ENCODE measurements at regions not wholly inside any gene's neighbourhood (a gene's known extent, or its start where the extent isn't known, plus 50 kb on each side); places are given as distances from the start of the nearest gene placed in this dataset.

DNA sequence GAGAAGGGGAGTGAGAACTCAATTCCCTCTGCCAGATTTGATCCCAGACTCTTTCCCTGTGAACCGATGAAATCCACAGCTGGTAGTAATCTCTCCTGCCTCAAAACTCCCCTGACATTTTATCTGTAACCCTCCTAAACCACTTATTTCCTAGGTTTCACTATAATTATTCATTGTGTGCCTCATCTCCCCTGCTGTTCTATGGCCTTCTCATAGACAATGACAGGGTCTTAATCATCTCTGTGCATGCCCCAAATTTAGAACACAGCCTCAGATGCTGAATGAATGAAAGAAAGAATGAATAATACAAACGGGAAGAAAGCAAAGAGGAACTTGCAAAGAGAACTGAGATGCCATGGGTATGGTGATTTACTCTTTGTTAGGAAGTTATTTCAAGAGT, 451.1 kb downstream of the HS3ST3B1 start:
- no peak overlapping the region for H3K9ac ChIP-seq (ENCODE audit: extremely low read depth, low read length, poor library complexity, severe bottlenecking)
- no peaks in the 10 kb centered on the region for H3K4me1 ChIP-seq (ENCODE audit: control insufficient read depth, insufficient read depth, low read length)
- Mint-ChIP-seq H3K4me3 (no peak overlapping the region), H3K27ac (no peak overlapping the region), H3K4me1 (peaks cover 5% of the 10 kb centered on the region), H3K36me3 (ENCODE audit: low read depth) (no peaks in the 10 kb centered on the region), H3K9me3 (peaks cover 6% of the 10 kb centered on the region), H3K27me3 (ENCODE audit: insufficient read depth) (peaks cover 4% of the 10 kb centered on the region)
- H3K36me3 ChIP-seq (ENCODE audit: control insufficient read depth, insufficient read depth, low read length), result no peaks in the 10 kb centered on the region
- no peak for DNase-seq
- no peaks in the 10 kb centered on the region for H3K9me3 ChIP-seq (ENCODE audit: control insufficient read depth, low read length)
- no peak overlapping the region for H3K27ac ChIP-seq (ENCODE audit: low read depth, low read length)
- no peak overlapping the region for H3K4me3 ChIP-seq (ENCODE audit: low read length)
- TF ChIP-seq, protein P1, sequence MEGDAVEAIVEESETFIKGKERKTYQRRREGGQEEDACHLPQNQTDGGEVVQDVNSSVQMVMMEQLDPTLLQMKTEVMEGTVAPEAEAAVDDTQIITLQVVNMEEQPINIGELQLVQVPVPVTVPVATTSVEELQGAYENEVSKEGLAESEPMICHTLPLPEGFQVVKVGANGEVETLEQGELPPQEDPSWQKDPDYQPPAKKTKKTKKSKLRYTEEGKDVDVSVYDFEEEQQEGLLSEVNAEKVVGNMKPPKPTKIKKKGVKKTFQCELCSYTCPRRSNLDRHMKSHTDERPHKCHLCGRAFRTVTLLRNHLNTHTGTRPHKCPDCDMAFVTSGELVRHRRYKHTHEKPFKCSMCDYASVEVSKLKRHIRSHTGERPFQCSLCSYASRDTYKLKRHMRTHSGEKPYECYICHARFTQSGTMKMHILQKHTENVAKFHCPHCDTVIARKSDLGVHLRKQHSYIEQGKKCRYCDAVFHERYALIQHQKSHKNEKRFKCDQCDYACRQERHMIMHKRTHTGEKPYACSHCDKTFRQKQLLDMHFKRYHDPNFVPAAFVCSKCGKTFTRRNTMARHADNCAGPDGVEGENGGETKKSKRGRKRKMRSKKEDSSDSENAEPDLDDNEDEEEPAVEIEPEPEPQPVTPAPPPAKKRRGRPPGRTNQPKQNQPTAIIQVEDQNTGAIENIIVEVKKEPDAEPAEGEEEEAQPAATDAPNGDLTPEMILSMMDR (conservative IDR thresholded peaks at IDR 0.05), result no peak
- H3K27me3 ChIP-seq (ENCODE audit: control insufficient read depth, insufficient read depth, low read length, poor library complexity, severe bottlenecking), result no peaks in the 10 kb centered on the region
- WGBS, 2 experiments (ENCODE audit: insufficient coverage in 1 of 2, insufficient read length in 1 of 2), result 89 to 92% methylated on average over 1 to 2 of the region's 2 CpGs

- no peak for DNase-seq
- no peaks in the 10 kb centered on the region for H3K4me1 ChIP-seq (ENCODE audit: control insufficient read depth, insufficient read depth, low read length)
- 93 to 100% methylated on average over 1 to 5 of the region's 5 CpGs for whole genome bisulfite sequencing, 2 experiments (ENCODE audit: insufficient coverage in 1 of 2, insufficient read length in 1 of 2)
- no peak overlapping the region for H3K27ac ChIP-seq (ENCODE audit: low read depth, low read length)
- no peak overlapping the region for H3K9ac ChIP-seq (ENCODE audit: extremely low read depth, low read length, poor library complexity, severe bottlenecking)
- no peak overlapping the region for H3K4me3 ChIP-seq (ENCODE audit: low read length)
- no peaks in the 10 kb centered on the region for H3K36me3 ChIP-seq (ENCODE audit: control insufficient read depth, insufficient read depth, low read length)
- peaks cover 5% of the 10 kb centered on the region for H3K4me1 Mint-ChIP-seq
- H3K4me3 Mint-ChIP-seq, result no peak overlapping the region
- H3K9me3 Mint-ChIP-seq, result peaks cover 6% of the 10 kb centered on the region
- TF ChIP-seq, protein P1 (conservative IDR thresholded peaks at IDR 0.05), result no peak
- no peaks in the 10 kb centered on the region for H3K27me3 ChIP-seq (ENCODE audit: control insufficient read depth, insufficient read depth, low read length, poor library complexity, severe bottlenecking)
- H3K9me3 ChIP-seq (ENCODE audit: control insufficient read depth, low read length), result no peaks in the 10 kb centered on the region
- H3K27ac Mint-ChIP-seq, result no peak overlapping the region
- no peaks in the 10 kb centered on the region for H3K36me3 Mint-ChIP-seq (ENCODE audit: low read depth)
- peaks cover 4% of the 10 kb centered on the region for H3K27me3 Mint-ChIP-seq (ENCODE audit: insufficient read depth)
These were observed 450.0 kb downstream of the HS3ST3B1 start for GRCh38 chr17:14750866-14751265.

GRCh38 chr17:14749269-14749668, 448.4 kb downstream of the HS3ST3B1 start:
- Histone ChIP-seq H3K36me3 (ENCODE audit: control insufficient read depth, insufficient read depth, low read length) (no peaks in the 10 kb centered on the region), H3K27ac (ENCODE audit: low read depth, low read length) (no peak overlapping the region), H3K27me3 (ENCODE audit: control insufficient read depth, insufficient read depth, low read length, poor library complexity, severe bottlenecking) (no peaks in the 10 kb centered on the region), H3K9ac (ENCODE audit: extremely low read depth, low read length, poor library complexity, severe bottlenecking) (no peak overlapping the region), H3K4me1 (ENCODE audit: control insufficient read depth, insufficient read depth, low read length) (no peaks in the 10 kb centered on the region), H3K9me3 (ENCODE audit: control insufficient read depth, low read length) (no peaks in the 10 kb centered on the region), H3K4me3 (ENCODE audit: low read length) (no peak overlapping the region)
- Mint-ChIP-seq H3K27ac (no peak overlapping the region), H3K4me1 (peaks cover 5% of the 10 kb centered on the region), H3K9me3 (peaks cover 6% of the 10 kb centered on the region), H3K27me3 (ENCODE audit: insufficient read depth) (peaks cover 2% of the 10 kb centered on the region), H3K36me3 (ENCODE audit: low read depth) (no peaks in the 10 kb centered on the region), H3K4me3 (no peak overlapping the region)
- no peak for DNase-seq
- TF ChIP-seq, protein P1 (conservative IDR thresholded peaks at IDR 0.05), result no peak
- 91 to 98% methylated on average over 4 of the region's 4 CpGs for WGBS, 2 experiments (ENCODE audit: insufficient coverage in 1 of 2, insufficient read length in 1 of 2)
